ENCODE measurements at regions not wholly inside any gene's neighbourhood (a gene's known extent, or its start where the extent isn't known, plus 50 kb on each side); places are given as distances from the start of the nearest gene placed in this dataset.

DNA sequence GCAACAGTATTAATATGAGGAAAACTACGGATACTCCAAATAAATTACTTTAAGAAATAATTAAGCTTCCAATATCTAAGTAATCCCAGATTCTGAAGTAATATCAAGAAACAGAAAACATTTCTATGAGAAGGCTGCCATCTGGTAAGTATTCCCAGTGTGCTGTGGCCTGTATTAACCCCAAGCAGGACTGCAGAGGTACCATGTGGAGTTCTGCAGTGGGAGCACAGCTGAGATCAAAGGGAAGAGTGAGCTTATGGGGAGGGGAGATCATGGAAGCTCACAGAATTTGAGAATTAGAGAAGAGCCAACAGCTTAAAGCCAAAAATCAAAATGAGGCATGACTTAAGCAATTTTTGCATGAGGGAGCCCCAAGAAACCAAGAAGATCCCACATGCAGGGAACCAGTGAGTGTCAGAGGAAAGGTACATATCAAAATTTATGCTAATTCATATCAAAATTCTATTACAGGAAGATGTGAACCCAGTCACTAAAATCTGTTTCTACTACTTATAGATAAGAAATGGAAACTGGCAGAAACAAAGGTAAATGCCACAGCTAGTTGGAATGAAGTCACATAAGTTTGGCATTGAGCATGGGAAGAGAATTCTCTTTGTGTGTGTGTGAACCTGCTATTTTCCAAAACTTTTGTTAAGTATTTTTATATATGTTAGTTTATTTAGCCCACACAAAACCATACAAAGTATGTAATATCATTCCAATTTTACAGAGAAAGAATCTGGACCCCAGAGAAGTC lies 62.6 kb upstream of the KITLG start:
- no peak for DNase-seq (ENCODE audit: low read depth)
- TF ChIP-seq, protein P1, sequence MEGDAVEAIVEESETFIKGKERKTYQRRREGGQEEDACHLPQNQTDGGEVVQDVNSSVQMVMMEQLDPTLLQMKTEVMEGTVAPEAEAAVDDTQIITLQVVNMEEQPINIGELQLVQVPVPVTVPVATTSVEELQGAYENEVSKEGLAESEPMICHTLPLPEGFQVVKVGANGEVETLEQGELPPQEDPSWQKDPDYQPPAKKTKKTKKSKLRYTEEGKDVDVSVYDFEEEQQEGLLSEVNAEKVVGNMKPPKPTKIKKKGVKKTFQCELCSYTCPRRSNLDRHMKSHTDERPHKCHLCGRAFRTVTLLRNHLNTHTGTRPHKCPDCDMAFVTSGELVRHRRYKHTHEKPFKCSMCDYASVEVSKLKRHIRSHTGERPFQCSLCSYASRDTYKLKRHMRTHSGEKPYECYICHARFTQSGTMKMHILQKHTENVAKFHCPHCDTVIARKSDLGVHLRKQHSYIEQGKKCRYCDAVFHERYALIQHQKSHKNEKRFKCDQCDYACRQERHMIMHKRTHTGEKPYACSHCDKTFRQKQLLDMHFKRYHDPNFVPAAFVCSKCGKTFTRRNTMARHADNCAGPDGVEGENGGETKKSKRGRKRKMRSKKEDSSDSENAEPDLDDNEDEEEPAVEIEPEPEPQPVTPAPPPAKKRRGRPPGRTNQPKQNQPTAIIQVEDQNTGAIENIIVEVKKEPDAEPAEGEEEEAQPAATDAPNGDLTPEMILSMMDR (conservative IDR thresholded peaks at IDR 0.05; ENCODE audit: low read depth, low read length), result no peak
- H3K4me3 ChIP-seq (ENCODE audit: low read depth, low read length), result no peak overlapping the region

DNA sequence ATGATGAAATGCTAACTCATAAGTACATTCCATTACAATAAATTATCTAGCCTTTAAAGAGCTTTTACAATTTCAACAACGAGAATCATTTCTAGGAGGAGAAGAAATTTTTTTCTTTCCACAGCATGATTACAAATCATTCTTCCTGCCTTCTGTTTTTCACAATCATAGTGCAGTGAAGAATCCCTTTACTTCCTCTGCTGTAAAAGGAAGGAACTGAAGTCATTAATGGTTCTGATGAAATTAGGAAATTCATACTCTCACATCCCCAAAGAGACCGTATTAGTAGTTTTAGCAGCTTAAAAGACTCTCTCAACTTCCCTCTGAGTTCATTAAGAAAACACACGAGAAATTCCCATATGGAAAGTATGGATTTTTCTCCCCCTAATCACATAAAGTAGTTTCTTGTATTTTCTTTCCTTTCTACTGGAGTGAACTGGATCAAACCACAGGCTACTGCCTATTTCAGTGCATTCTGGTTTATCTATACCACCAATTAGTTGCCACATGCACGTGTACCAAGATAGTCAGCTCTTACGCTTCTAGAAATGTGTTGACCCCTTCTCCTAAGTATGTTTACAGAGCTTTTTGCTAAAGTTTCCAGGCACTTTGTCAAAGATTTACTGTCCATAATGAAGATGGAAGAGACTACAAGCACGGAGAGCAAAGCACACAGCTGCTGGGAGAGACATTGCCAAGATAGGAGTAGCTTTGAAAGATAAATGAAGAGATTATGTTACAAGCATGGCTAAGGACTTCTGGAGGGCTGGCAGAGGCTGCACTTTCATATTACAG lies 58.9 kb upstream of the KITLG start:
- H3K4me3 ChIP-seq (ENCODE audit: low read depth, low read length), result peak overlapping the region; percentile 21
- TF ChIP-seq, protein P1 (conservative IDR thresholded peaks at IDR 0.05; ENCODE audit: low read depth, low read length), result no peak
- peak; percentile 68 for DNase-seq (ENCODE audit: low read depth)

DNA sequence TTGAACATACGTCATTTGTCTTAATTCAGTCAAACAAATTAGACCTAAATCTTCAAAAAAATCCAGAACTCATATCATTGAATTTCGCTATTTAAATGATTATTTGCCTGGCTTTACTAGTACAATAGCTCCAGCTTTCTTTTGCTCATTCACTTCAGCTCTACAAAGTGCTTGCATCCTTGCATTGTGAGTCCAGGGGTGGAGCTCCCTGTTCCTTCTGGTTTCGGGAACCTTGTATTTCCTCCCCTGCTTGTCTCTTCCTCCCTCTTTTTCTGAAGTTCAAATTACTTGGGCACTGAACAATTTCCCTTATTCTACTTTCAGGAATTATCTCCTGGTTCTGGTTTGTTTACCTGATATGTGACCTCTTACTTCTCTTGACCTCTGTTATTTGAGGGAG lies 58.1 kb upstream of the KITLG start:
- peak; percentile 29 for DNase-seq (ENCODE audit: low read depth)
- TF ChIP-seq, protein P1 (conservative IDR thresholded peaks at IDR 0.05; ENCODE audit: low read depth, low read length), result no peak
- no peak overlapping the region for H3K4me3 ChIP-seq (ENCODE audit: low read depth, low read length)

DNA sequence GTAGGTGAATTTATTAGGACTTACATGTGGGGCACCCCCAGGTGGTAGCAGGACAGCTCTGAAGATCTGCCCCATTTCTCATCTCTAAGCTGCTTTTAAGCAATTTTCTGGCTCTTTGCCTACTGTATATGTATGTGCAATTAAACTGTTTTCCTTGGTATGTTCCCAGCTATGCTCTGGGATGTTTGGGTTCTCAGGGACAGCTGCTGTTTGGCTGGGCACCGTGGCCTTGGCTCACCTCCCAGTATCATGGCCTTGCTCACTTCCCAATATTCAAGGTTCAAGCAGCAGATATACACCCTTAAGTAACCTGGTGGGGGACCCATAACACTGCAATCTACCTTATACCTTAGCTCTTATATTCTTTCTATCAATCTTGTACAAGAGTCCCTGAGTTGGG lies 53.7 kb upstream of the KITLG start:
- no peak for DNase-seq (ENCODE audit: low read depth)
- TF ChIP-seq, protein P1 (conservative IDR thresholded peaks at IDR 0.05; ENCODE audit: low read depth, low read length), result no peak
- no peak overlapping the region for H3K4me3 ChIP-seq (ENCODE audit: low read depth, low read length)

DNA sequence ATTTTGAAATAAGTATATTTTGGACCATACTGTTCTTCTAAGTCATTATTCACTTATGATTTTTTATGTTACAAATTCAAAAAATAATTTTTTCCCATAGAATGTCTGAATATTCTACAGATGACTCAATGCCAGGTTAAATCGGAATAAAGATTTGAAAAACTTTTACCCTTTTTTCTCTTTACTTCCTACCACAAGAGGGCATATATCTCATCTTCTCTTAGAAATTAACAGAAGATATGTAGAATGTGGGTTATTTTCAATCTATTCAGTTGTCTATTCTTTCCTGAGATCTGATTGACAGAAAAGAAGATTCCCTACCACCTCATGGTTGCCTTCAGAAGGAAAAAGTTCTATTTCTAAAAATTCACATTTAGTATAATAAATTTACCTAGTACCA lies 53.0 kb upstream of the KITLG start:
- peak; percentile 40 for DNase-seq (ENCODE audit: low read depth)
- no peak overlapping the region for H3K4me3 ChIP-seq (ENCODE audit: low read depth, low read length)
- TF ChIP-seq, protein P1 (conservative IDR thresholded peaks at IDR 0.05; ENCODE audit: low read depth, low read length), result peak; percentile 48

DNA sequence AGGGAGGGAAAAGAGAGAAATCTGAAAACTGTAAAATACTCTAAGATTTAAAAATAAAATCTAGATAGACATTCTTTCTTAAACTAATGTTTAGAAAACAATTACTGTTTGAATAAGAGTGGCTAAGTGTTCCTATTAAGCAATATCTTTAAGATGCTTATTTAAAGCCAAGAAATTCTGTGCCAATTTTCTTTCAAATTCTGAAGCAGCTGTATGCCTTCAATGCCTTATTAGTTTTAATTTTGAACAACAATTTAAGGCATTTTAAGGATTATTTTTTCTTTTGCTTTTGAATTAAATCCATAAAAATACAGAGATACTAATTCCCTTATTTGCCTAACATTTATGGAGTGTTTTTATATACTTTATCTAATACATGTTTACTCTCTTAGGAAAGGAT lies 50.3 kb upstream of the KITLG start:
- DNase-seq (ENCODE audit: low read depth), result no peak
- H3K4me3 ChIP-seq (ENCODE audit: low read depth, low read length), result no peak overlapping the region
- TF ChIP-seq, protein P1 (conservative IDR thresholded peaks at IDR 0.05; ENCODE audit: low read depth, low read length), result no peak
